T-helper 1 cell treated with Interleukin-12 subunit alpha and Interleukin-12 subunit beta and Interleukin-4 antibody, amounts not matched to agents 30 ng/mL and 1 ng/mL, for 36 hours (primary cell): ENCODE measurements at regions not wholly inside any gene's neighbourhood (a gene's known extent, or its start where the extent isn't known, plus 50 kb on each side); places are given as distances from the start of the nearest gene placed in this dataset.
"Not testable (repeated sequence)": the region's sequence is repeated elsewhere in the genome, so short reads cannot be mapped to it uniquely, and the experiment has no call there.

Experiments
- intact Hi-C: fragments of 100-400 bp; cut with micrococcal nuclease; formaldehyde crosslinking; loops from one replicate; pipeline ENCODE4 v1.15.1; 2024

DNA sequence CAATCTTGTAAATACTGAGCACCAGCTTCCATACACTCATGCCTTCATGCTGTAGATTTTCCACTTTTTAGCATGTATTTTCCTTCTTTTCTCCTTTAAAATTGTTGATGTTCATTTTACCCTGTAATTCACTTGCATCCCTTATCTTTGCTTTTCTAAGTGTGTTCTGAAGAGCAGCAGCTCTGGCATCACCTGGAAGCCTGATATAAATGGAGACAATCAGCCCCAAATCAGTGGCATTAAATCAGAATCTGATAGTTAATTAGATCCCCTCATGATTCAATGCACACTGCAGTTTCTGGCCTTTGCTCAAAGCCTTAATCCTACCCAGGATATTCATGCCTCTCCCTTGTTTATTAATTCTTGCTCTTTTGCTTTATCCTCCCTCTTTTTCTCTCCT, 942.4 kb downstream of the XPNPEP1 start:
- intact Hi-C loops: no loop called here

DNA sequence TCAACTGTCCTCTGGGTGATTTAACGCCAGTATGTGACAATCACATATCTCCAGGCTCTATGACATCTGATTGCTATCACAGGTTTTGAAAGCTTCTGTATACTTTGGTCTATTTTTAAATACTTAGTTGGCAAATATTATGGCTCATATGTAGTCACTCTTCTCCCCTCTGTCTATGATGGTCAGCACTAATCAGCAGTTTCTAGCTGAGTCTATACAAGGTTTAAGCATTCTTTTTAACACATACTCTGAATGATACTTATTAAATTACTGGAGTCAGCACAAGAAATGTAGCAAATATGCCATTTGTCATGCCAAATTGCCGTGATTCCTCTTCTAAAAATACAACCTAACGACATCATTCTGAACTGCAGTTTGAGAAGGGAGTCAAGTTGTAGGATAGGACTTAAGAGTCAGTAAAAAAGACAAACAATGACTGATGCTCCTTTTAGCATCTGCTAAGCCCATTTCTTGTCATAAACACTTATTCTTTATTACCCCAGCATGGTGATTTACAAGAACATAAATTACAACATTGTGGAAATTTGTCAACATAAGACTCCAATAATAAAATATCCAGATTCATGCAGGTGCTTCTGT, 947.8 kb downstream of the XPNPEP1 start:
- intact Hi-C loops: no loop called here

DNA sequence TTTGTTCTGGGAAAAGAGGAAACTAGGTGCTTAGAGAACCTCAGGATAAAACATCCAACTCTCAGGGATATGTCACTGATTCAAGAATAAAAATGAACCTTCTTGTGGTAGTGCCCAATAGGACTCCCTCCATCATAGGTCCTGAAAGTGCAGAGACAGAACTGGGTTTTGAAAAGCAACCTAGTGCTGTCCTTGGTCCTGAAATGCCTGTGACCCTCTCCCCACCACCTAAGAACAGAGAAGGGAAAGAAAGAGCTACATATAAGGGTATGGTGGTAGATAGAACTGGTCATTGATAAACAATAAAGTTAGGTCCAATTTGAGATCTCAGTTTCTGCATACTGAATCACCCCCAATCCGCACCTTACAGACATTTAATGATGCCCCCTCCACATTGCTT, 953.3 kb downstream of the XPNPEP1 start:
- intact Hi-C loops: no loop called here

DNA sequence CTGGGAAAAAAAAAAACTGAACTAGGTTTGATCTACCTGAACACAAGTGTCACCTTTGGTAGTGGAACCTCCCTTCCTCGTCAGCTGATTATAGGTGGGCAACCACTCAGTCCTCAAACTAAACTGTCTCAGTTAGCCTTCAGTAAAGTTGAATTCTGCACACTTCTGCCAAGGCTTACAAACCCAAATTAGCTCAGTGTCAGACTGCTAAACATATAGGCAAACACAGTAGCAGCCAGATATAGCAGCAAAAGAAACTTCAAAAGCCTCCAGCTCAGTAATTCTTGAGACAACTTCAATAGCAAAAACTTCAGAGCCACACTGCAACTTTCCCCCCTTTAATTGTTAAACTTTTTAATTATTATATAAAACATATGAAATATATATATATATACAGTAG, 956.9 kb downstream of the XPNPEP1 start:
- intact Hi-C loops: no loop called here

DNA sequence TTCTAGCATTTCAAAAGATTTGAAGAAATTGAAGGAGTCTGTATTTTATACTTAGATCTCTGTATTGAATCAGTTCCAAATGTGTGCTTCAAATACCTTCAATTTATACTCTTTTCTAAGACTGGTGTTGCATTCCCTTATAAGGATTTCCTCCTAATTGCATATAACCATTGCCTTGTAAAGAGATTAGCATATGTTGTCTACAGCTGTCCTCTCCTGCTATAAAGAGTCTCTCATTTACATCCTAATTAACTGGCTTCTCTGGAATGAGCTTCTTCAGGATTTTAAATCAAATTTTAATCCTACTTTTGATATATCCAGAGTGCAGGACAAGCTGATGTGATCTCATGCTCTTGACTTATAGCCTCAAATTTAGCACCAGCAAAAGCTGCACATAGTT, 957.3 kb downstream of the XPNPEP1 start:
- intact Hi-C loops: no loop called here

DNA sequence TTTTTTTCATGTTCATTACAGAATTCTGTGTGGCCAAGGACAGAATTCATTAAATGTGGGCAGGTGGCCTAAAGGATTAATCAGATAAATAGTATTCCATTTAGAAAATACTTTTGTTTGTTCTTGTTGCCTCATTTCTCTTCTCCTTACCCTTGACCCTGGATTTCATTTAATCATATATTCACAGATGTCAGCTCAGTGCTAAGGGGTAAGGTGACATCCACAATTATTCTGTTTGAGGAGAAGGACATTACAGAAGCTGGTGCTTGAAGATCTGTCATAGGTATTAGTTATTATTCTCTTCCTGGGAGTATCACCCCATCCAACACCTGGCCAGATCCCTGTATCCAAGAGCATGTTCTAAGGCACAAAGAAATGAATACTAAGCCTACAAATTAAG, 961.1 kb downstream of the XPNPEP1 start:
- intact Hi-C loops: no loop called here

DNA sequence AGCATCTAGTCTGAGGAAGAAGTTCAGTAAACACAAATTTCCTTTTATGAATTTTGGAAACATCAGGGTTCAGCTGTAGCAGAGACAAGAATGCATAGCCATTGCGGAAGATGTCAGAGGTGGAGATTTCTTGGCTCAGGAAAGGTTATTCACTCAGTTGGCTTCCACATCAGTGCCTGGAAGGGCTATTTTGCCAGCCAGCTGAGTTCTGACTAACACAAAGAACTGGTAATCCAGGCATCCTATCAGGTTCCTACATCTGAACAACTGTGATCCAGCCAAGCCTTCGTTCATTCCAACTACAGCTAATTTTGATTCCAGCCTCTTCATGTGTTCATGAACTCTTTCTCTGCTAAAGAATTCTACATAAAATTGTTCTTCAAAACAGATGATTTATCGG, 965.6 kb downstream of the XPNPEP1 start:
- intact Hi-C loops: no loop called here

DNA sequence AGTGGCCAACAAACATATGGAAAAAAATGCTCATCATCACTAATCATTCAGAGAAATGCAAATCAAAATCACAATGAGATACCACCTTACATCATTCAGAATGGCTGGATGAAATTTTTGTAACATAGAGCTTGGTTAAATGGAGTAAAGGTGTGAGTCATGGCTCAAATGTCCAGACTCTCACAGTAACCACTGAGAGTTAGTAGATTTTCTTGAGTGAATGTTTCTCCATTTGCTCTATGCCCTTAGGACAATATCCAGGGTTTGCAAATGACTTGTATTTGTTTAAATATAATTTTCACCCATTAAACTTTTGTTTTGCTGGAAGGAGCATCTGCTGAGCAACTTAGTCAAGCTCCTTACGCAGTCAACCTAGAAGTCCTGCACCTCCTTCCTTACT, 967.2 kb downstream of the XPNPEP1 start:
- intact Hi-C loops: no loop called here

DNA sequence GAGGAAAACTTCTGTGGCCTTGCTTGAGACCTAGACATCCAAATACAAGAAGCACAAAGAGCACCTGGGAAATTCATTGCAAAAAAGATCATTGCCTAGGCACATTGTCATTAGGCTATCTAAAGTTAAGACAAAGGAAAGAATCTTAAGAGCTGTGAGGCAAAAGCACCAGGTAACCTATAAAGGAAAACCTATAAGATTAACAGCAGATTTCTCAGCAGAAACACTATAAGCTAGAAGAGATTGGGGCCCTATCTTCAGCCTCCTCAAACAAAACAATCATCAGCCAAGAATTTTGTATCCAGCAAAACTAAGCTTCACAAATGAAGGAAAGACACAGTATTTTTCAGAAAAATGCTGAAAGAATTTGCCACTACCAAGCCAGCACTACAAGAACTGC, 1003.3 kb downstream of the XPNPEP1 start:
- intact Hi-C loops: not testable (repeated sequence)

DNA sequence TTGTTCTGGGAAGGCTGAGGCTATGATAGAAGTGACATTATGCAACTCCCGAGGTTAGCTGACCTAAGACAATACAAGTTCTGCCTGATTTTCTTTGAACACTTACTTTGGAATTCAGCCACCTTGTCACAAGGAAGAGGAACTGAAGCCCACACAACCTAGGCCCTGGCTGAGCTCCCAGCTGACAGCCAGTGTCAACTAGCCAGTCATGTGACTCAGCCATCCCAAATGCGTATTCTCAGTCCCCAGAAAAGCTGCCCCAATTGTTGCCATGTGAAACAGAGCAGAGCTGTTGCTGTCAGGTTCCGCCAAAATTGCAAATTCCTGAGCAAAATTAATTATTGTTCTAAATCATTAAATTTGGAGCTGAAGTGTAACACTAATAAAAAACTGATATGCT, 1010.0 kb downstream of the XPNPEP1 start:
- intact Hi-C loops: no loop called here

DNA sequence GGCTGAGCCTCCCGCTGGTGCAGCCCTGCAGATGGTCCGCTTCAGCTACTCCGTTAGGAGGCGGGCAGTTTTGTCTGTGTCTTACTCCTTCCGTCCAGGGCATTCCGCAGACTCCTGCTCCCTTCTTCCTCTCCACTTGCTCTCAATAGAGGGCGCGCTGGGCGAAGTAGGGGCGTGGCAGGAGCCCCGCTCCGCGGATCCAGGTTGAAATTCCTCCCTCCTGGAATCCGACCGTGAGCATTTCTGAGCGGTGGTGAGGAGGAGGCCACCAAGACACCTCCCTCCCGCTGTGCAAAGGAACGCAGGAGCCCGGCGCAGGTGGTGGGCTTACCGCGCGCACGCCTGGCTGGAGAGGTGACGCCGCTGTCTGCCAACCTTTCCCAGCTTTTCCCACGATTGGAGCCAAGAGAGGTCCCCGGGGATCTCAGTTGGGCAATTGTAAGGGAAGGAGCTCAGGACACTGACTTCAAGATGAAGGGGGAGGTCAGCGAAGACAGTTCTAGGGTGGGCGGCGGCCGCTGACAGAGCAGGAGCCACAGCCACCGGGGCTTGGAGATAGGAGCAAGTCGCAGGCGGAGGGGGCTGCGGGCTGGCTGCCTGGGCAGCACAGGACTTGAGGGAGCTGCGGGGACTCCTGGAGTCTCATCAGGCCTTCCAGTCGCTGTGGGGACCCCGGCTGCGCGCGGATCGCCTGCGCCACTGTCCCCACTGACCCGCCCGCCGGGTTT, 1011.3 kb downstream of the XPNPEP1 start:
- intact Hi-C loops: no loop called here

DNA sequence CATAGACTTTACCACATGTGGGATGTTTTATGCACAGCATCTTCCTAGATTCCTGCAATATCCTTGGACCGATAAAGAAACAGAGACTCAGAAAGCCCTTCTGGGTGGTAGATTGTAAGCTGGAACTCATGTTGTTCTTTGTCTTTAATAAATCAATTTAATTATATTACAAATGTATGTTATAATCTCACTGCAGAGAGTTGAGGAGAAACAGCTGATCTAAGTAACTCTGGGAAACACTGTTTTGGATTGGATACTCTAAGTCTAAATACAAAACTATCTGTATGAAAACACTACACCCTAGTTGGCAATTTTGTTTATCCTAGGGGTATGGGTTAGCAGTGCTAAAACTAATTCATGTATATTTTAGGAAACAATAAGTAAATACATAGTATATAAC, 1015.2 kb downstream of the XPNPEP1 start:
- intact Hi-C loops: no loop called here

DNA sequence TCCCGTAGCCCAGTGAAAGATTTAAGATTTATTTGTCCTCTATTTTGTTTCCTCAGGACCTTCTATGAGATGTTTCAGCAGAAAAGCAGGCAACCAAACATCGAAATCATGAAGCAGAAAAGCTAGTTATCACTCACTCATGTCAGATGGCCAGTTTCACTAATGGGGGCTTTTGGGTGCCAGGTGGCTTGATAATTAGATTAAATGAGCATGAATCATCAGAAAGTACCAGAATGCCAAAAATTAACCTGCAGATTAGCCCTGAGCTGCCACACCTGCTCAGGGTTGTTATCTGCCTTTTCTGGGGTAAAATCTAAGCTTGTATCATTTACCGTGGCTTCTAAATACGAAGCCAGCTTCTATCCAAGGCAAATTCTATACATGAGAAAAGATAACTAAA, 1017.5 kb downstream of the XPNPEP1 start:
- intact Hi-C loops: no loop called here

DNA sequence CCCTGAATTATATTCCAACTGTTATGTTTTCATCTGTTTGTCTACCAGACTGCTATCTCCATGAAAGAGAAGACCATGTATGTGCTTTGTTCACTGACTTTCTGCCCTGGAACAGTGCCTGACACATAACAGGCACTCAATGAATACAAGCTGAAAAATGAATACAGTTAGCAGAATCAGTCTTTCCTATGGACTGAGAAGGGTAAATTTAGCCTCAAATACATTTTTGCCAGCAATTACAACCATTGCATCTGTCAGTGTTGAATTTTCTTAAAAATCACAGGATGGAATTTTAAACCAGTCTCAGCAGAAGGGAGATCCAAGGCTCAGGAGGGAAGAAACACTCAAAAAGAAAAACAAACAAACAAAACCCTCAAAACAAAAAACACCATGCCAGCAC, 1018.1 kb downstream of the XPNPEP1 start:
- intact Hi-C loops: no loop called here

DNA sequence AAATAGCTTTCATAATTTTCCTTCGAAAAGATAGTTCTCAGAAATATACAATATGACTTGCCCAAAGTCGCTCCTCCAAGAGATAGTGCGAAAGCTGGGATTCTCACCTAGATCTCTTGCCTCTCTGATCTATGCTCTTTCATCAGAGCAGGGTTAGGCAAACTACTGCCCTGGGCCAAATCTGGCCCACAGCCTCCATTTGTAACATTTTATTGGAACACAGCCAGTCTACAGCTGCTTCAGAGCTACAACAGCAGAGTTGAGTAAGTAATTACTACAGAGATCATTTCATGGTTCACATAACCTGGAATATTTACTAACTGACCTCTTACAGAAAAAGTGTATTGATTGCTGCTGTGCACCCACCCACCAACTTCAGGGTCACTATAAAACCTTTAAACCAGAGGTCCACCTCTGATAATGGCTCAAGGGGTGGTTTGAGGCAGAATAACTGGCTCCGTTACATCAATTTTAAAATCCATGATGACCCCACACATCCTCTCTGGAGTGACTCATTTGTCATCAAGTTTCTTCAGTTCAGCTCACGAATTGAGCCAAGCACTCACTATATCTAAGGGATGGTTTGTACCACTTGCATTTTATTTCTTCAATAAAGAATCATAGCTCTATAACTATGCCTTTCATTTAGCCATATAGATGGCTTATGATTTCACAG, 1019.0 kb downstream of the XPNPEP1 start:
- intact Hi-C loops: no loop called here

DNA sequence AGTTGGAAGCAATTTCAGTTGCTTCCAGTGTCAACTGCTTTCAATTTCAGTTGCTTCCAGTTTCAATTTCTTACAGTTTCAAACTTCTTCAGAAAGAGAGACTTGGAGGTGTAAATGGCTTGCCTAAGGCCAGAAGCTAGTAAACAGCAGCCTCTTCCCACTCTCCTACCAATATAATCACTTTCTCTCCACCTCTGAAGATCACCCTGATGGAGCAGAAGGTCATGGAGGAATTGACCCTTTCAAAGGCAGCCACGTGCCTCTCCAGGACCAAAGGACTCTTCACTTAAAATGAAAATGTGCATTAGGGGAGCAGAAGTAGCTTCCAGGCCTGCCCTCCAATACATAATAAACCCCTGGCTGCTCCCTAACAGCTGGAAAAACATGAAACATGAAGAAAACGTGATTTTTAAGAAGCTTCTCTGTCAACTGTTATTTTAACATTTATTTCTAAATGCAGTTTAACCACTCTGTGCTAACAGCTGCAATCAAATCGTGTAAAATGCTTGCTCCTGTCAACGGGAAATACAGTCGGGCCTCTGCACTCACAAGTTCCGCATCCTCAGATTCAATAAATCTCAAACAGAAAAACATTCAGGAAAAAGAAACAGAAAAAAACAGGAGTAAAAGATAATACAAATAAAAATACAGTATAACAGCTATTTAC, 1020.6 kb downstream of the XPNPEP1 start:
- intact Hi-C loops: no loop called here

DNA sequence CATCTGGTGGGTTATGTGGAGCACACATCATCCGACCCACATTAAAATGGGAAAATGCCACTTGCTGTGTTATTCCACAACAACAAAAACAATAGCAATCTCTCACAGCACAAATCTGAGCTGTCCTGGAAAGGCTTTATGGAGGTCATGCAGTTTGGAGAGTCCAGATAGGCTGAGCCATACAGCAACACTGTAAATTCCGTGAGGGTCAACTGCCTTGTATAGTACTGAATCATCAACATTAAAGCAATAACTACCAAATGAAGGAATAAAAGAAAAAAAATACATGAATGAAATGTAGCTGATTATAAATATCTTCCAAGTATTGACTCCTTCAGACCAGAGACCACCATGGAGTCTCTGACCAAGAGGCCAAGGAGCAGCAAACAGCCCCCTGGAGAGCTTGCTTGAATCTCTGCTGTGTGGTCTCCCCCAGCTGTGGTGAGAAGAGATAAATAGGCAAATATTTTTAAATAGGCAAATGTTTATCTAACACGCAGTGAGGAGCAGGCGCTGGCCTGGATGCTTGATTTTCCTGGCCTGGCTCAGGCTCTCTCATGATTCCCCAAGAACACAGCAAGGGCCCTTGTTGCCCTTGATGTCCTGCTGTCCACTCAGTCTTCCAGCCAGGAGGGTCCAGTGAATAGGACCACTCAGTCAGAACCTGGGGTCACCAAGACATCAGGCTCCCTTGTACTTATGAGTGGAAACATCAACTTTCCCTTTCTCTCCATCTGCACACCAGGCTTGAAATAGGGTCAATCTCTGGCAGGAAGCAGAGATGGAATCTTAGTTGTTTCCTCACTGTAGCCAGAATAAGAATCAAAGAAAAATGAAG, 1021.3 kb downstream of the XPNPEP1 start:
- intact Hi-C loops: no loop called here

DNA sequence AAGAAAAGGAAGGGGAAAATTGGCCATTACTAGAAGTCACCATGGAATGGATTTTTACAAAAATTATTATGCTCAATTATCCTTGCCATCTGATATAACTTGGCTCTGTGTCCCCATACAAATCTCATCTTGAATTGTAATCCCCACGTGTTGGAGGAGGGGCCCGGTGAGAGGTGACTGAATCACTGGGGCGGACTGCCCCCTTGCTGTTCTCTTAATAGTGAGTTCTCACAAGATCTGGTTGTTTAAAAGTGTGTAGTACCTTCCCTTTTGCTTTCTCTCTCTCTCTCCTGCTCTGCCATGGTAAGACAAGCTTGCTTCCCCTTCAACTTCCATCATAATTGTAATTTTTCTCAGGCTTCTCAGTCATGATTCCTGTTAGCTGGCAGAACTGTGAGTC, 1023.6 kb downstream of the XPNPEP1 start:
- intact Hi-C loops: no loop called here

DNA sequence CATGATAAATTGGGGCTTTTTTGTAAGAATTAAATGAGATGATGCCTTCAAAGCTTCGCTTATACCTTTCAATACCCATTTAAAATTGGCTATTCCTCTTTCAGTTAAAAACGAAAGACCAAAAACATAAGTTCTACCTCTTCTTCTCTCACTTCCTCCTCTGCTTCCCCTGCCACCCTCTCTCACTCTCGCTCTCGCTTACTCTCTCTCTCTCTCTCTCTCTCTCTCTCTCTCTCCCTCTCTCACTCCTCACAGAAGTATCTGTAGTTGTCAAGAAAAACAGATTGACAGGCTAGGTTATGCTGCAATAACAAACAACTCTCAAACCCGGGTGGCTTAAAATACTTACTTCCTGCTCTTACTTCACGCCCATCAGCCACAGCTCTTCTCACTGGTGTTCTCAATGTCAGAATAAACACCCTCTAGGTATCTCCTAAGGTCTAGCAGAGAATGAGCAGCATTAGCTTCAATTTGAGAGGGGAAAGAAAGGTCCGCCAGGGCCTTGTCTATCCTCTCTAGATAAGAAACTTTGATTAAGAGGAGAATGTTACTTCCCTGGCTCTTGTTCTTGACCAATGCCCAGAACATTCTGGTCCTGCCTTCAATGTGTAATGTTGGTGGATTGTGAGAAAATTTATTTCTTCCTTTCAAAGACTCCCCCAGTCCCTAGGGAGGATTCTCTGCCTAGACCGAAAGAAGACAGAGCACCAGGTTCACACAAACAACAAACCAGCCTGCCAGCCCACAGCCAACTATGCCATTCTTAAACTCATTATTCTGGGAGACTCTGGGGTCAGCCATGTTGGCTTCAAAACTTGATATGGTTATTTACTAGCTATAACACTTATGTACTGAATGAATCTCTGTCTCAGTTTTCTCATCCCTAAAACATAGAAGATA, 1028.7 kb downstream of the XPNPEP1 start:
- intact Hi-C loops: no loop called here

DNA sequence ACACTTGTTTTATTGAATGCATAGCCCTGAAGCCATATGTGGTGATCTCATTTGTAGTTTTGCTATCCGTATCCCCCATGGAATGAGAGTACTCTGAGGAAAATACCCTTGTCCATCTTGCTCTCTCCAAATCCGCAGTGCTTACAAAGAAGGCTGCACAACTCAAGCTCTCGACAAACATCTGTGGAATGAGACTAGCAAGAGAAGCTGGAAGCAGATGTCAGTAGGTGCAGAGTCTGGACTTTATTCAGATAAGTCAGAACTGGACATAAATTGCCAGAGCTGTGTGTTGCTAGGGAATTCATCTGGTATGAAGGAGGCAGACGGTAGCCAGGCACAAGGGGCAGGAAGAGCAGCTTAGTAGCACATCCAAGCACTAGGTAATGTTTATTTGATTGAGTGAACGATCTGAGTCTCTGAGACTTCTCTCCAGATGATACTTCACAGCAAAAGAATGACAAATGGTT, 1046.2 kb downstream of the XPNPEP1 start:
- intact Hi-C loops: no loop called here
